Caco-2 (cell line): ENCODE measurements at regions not wholly inside any gene's neighbourhood (a gene's known extent, or its start where the extent isn't known, plus 50 kb on each side); places are given as distances from the start of the nearest gene placed in this dataset.

Source experiments
- BruUV-seq: library from RNA; stranded (reverse); fragments of 400-500 nt; replicated peaks from 2 replicates; lab custom pipeline; 2021; lab: Mats Ljungman, UMichigan
- CTCF ChIA-PET: fragments of 300-600 bp; sonication (Branson Sonifier 250); formaldehyde crosslinking; loops from one replicate; lab custom pipeline; 2022; ENCODE audit warnings: antibody characterized with exemption; lab: Charles Lee
- POLR2A ChIA-PET: fragments of 300-600 bp; sonication (Branson Sonifier 250); formaldehyde crosslinking; loops from one replicate; lab custom pipeline; 2022; ENCODE audit warnings: antibody characterized with exemption; lab: Charles Lee
- DNase-seq, 2 experiments: peaks; one replicate each; pipeline versions ENCODE4 v3.0.0 to v3.0.0-alpha.2; 2020 to 2022
- H3K27me3 ChIP-seq: replicated peaks from 2 replicates; pipeline ENCODE4 v1.6.0; 2011; ENCODE audit warnings: low read length; ENCODE audit not compliant: control insufficient read depth, insufficient read depth
- H3K36me3 ChIP-seq: 2 replicates; pipeline ENCODE4 v1.5.1; 2011; ENCODE audit warnings: low read length; ENCODE audit not compliant: control insufficient read depth, insufficient read depth
- H3K4me1 ChIP-seq: fragments of 250-450 bp; sonication (Bioruptor Pico); 2 replicates; pipeline ENCODE4 v1.5.1; 2020; ENCODE audit warnings: mild to moderate bottlenecking
- H3K4me3 ChIP-seq: 2 replicates; pipeline ENCODE4 v1.5.1; 2011; ENCODE audit warnings: low read depth, mild to moderate bottlenecking, control low read depth, low read length
- H3K9me3 ChIP-seq: fragments of 250-450 bp; sonication (Bioruptor Pico); 2 replicates; pipeline ENCODE4 v1.5.1; 2020; ENCODE audit warnings: mild to moderate bottlenecking, moderate library complexity
- H3K27ac Mint-ChIP-seq: one replicate; pipeline ENCODE4 v1.8.0; 2022; ENCODE audit warnings: mixed read lengths; ENCODE audit not compliant: unreplicated experiment
- H3K27me3 Mint-ChIP-seq: one replicate; pipeline ENCODE4 v1.8.0; 2022; ENCODE audit warnings: mixed read lengths; ENCODE audit not compliant: insufficient read depth, unreplicated experiment
- H3K36me3 Mint-ChIP-seq: one replicate; pipeline ENCODE4 v1.8.0; 2022; ENCODE audit warnings: mild to moderate bottlenecking, mixed read lengths; ENCODE audit not compliant: insufficient read depth, unreplicated experiment
- H3K4me1 Mint-ChIP-seq: one replicate; pipeline ENCODE4 v1.8.0; 2022; ENCODE audit warnings: low read depth, mixed read lengths; ENCODE audit not compliant: unreplicated experiment
- H3K4me3 Mint-ChIP-seq: one replicate; pipeline ENCODE4 v1.8.0; 2022; ENCODE audit warnings: mild to moderate bottlenecking, moderate library complexity, mixed read lengths; ENCODE audit not compliant: unreplicated experiment
- H3K9me3 Mint-ChIP-seq: one replicate; pipeline ENCODE4 v1.8.0; 2022; ENCODE audit warnings: mixed read lengths; ENCODE audit not compliant: unreplicated experiment
- CTCF ChIP-seq, 2 experiments: fragments of 200-600 bp in 1 of 2; IDR thresholded peaks; 1 replicate in 1 of 2; 2 replicates in 1 of 2; pipeline versions ENCODE4 v1.5.1 to v1.8.0; 2011 to 2022; ENCODE audit warnings: antibody characterized with exemption in 1 of 2, control low read depth in 1 of 2, inconsistent platforms in 1 of 2, low read depth in 1 of 2, low read length in 1 of 2, mild to moderate bottlenecking in 1 of 2, moderate library complexity in 1 of 2; ENCODE audit not compliant: insufficient read depth in 1 of 2, severe bottlenecking in 1 of 2, unreplicated experiment in 1 of 2
- intact Hi-C: fragments of 100-400 bp; cut with micrococcal nuclease; formaldehyde crosslinking; loops from one replicate; pipeline ENCODE4 v1.10.0; 2022; ENCODE audit not compliant: unreplicated experiment

- no peak overlapping the region for H3K27ac Mint-ChIP-seq
- no peaks in the 10 kb centered on the region for H3K36me3 Mint-ChIP-seq
- no peaks in the 10 kb centered on the region for H3K36me3 ChIP-seq
- H3K27me3 Mint-ChIP-seq, result peaks cover 3% of the 10 kb centered on the region
- H3K4me1 Mint-ChIP-seq, result no peaks in the 10 kb centered on the region
- H3K9me3 Mint-ChIP-seq, result no peaks in the 10 kb centered on the region
- POLR2A ChIA-PET, result no interaction called here
- intact Hi-C loops, result no loop called here
- BruUV-seq, result no TSS peak
- CTCF ChIA-PET, result no interaction called here
- no peaks in the 10 kb centered on the region for H3K27me3 ChIP-seq
- H3K4me3 ChIP-seq, result no peak overlapping the region
- no peaks in the 10 kb centered on the region for H3K9me3 ChIP-seq
- no peaks in the 10 kb centered on the region for H3K4me1 ChIP-seq
- H3K4me3 Mint-ChIP-seq, result no peak overlapping the region
- no peak for TF ChIP-seq CTCF (IDR thresholded peaks at IDR 0.05; ENCODE audit: insufficient read depth in 1 of 2, low read depth in 1 of 2, low read length in 1 of 2, severe bottlenecking in 1 of 2, unreplicated experiment in 1 of 2)
- no peak for DNase-seq
Observed at GRCh38 chr16:17753434-17753833, 282.7 kb upstream of the XYLT1 start.

GRCh38 chr16:17749706-17750105, 278.9 kb upstream of the XYLT1 start:
- H3K36me3 ChIP-seq, result no peaks in the 10 kb centered on the region
- no peak overlapping the region for H3K4me3 ChIP-seq
- BruUV-seq, result no TSS peak
- H3K36me3 Mint-ChIP-seq, result no peaks in the 10 kb centered on the region
- H3K4me3 Mint-ChIP-seq, result no peak overlapping the region
- no peak for TF ChIP-seq CTCF (IDR thresholded peaks at IDR 0.05; ENCODE audit: insufficient read depth in 1 of 2, low read depth in 1 of 2, low read length in 1 of 2, severe bottlenecking in 1 of 2, unreplicated experiment in 1 of 2)
- POLR2A ChIA-PET, result no interaction called here
- no peaks in the 10 kb centered on the region for H3K4me1 ChIP-seq
- no peak overlapping the region for H3K27ac Mint-ChIP-seq
- DNase-seq, result no peak
- H3K9me3 ChIP-seq, result no peaks in the 10 kb centered on the region
- H3K4me1 Mint-ChIP-seq, result no peaks in the 10 kb centered on the region
- CTCF ChIA-PET, result no interaction called here
- no peaks in the 10 kb centered on the region for H3K27me3 ChIP-seq
- H3K27me3 Mint-ChIP-seq, result peaks cover 5% of the 10 kb centered on the region
- no peaks in the 10 kb centered on the region for H3K9me3 Mint-ChIP-seq
- intact Hi-C loops, result no loop called here

DNA sequence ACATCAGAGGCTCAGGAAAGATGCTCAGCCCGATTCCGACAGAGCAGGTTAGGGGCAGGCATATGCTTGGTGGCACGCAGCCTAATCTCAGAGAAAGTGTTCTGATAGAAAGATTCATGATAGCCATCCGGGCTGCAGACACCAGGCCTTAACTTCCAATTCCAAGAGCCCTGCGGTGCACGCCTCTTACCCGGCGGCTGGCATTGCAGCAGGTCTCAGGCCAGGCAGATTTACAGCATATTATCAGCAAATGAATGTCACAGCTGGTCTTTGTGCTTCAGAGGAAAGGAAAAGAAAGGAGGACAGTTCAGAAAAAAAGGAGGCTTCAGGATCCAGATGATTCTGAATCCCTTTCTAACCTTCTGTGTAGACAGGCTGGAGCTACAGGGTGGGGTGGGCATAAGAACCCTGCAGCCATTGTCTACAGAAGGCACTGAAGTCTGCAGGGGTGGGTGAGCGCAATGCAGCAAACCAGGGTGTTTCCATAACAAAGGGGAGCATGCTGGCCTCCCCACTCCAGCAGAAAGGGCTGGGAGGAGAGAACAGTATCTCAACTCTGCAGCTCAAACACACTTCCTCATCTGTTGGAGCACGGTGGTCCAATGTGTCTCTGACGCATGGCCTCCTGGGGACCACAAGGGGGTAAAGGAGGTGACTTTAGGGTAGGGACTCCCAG, 277.4 kb upstream of the XYLT1 start:
- Mint-ChIP-seq H3K4me3 (no peak overlapping the region), H3K27me3 (peaks cover 5% of the 10 kb centered on the region), H3K9me3 (no peaks in the 10 kb centered on the region), H3K27ac (no peak overlapping the region), H3K36me3 (no peaks in the 10 kb centered on the region), H3K4me1 (no peaks in the 10 kb centered on the region)
- intact Hi-C loops, result no loop called here
- TF ChIP-seq CTCF (IDR thresholded peaks at IDR 0.05; ENCODE audit: insufficient read depth in 1 of 2, low read depth in 1 of 2, low read length in 1 of 2, severe bottlenecking in 1 of 2, unreplicated experiment in 1 of 2), result no peak
- DNase-seq, result no peak
- H3K9me3 ChIP-seq, result no peaks in the 10 kb centered on the region
- H3K4me1 ChIP-seq, result no peaks in the 10 kb centered on the region
- no peaks in the 10 kb centered on the region for H3K27me3 ChIP-seq
- no peaks in the 10 kb centered on the region for H3K36me3 ChIP-seq
- CTCF ChIA-PET, result no interaction called here
- BruUV-seq, result no TSS peak
- POLR2A ChIA-PET, result no interaction called here
- H3K4me3 ChIP-seq, result no peak overlapping the region
